ENCODE measurements at regions not wholly inside any gene's neighbourhood (a gene's known extent, or its start where the extent isn't known, plus 50 kb on each side); places are given as distances from the start of the nearest gene placed in this dataset.
"Not testable (repeated sequence)": the region's sequence is repeated elsewhere in the genome, so short reads cannot be mapped to it uniquely, and the experiment has no call there.

- H3K4me1 ChIP-seq (replicated peaks in 1 of 2), result no peaks in the 10 kb centered on the region
- no peak overlapping the region for H3K27ac ChIP-seq
- no peak overlapping the region for H3K4me3 ChIP-seq
- no peak for ATAC-seq (replicated peaks in 6 of 8)
- 44 to 100% (median 83%) methylated on average over 1 of the region's 1 CpG; no CpG with 5 or more reads in 3 of the 10 experiments for WGBS, 10 experiments
- in situ Hi-C loops (cut with MboI; ENCODE audit: low pct_unique_long_range_greater_than_20kb in 2 of 9, low sequenced_read_pairs in 9 of 9, unreplicated experiment in 9 of 9), result no loop called here
These were observed 178.2 kb downstream of the ENC1 start for GRCh38 chr5:74462356-74462755.

DNA sequence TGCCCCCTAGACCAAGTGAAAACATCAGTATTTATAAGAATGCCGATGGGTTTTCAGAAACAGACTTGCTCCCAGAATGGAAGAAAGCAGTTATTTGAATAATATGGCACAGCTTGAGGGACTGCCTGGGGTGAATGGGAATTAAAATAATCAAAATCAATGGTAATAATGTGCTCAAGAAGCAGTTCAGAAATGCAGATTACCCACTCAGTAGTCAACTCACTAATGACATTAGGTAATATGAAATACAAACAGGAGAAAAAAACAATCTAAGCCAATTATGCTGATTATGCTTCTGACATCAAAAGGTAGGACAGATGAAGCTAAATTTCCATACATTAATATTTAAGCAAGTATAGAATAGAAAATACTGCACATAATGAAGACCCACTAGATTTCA is 179.3 kb downstream of the ENC1 start:
- in situ Hi-C loops (cut with MboI; ENCODE audit: low pct_unique_long_range_greater_than_20kb in 2 of 9, low sequenced_read_pairs in 9 of 9, unreplicated experiment in 9 of 9), result no loop called here
- 20 to 100% (median 60%) methylated on average over 1 of the region's 1 CpG; no CpG with 5 or more reads in 3 of the 10 experiments for WGBS, 10 experiments
- no peak for ATAC-seq (replicated peaks in 6 of 8)
- no peaks in the 10 kb centered on the region for H3K4me1 ChIP-seq (replicated peaks in 1 of 2)
- H3K4me3 ChIP-seq, result no peak overlapping the region
- H3K27ac ChIP-seq, result no peak overlapping the region

- in situ Hi-C loops (cut with MboI; ENCODE audit: low pct_unique_long_range_greater_than_20kb in 2 of 9, low sequenced_read_pairs in 9 of 9, unreplicated experiment in 9 of 9), result no loop called here
- Histone ChIP-seq H3K4me1 (replicated peaks in 1 of 2) (no peaks in the 10 kb centered on the region), H3K27ac (no peak overlapping the region), H3K4me3 (no peak overlapping the region)
- 0 to 100% (median 100%) methylated on average over 1 to 3 of the region's 3 CpGs; no CpG with 5 or more reads in 2 of the 10 experiments for WGBS, 10 experiments
- ATAC-seq (replicated peaks in 6 of 8), result no peak
These were observed 179.8 kb downstream of the ENC1 start for GRCh38 chr5:74460694-74461093.

- no peaks in the 10 kb centered on the region for H3K4me1 ChIP-seq (replicated peaks in 1 of 2)
- in situ Hi-C loops (cut with MboI; ENCODE audit: low pct_unique_long_range_greater_than_20kb in 2 of 9, low sequenced_read_pairs in 9 of 9, unreplicated experiment in 9 of 9), result no loop called here
- H3K27ac ChIP-seq, result no peak overlapping the region
- H3K4me3 ChIP-seq, result no peak overlapping the region
- WGBS, 10 experiments, result 63 to 100% methylated on average over 1 of the region's 1 CpG; no CpG with 5 or more reads in 8 of the 10 experiments
- ATAC-seq (replicated peaks in 6 of 8), result no peak
These were observed 180.5 kb downstream of the ENC1 start for GRCh38 chr5:74459984-74460383.

DNA sequence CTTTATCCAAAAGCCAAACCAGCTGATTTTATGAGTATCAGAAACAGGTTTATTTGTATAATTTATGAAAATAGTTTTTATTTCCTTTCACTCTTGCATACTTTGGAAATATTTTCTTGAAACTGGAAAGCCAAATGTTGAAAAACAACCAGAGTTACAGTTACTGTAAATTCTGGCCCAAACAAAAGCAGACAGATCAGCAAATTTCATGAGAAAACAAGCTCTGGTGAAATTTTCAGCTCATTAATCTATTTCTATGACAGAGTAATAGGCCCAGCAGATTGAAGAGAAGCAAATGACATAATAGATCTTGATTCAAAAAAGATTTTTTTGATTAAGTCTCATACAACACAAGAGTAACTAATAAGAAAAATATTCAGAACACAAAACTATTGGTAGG is 182.7 kb downstream of the ENC1 start:
- in situ Hi-C loops (cut with MboI; ENCODE audit: low pct_unique_long_range_greater_than_20kb in 2 of 9, low sequenced_read_pairs in 9 of 9, unreplicated experiment in 9 of 9), result no loop called here
- no peak for ATAC-seq (replicated peaks in 6 of 8)
- Histone ChIP-seq H3K27ac (no peak overlapping the region), H3K4me1 (replicated peaks in 1 of 2) (no peaks in the 10 kb centered on the region), H3K4me3 (no peak overlapping the region)

DNA sequence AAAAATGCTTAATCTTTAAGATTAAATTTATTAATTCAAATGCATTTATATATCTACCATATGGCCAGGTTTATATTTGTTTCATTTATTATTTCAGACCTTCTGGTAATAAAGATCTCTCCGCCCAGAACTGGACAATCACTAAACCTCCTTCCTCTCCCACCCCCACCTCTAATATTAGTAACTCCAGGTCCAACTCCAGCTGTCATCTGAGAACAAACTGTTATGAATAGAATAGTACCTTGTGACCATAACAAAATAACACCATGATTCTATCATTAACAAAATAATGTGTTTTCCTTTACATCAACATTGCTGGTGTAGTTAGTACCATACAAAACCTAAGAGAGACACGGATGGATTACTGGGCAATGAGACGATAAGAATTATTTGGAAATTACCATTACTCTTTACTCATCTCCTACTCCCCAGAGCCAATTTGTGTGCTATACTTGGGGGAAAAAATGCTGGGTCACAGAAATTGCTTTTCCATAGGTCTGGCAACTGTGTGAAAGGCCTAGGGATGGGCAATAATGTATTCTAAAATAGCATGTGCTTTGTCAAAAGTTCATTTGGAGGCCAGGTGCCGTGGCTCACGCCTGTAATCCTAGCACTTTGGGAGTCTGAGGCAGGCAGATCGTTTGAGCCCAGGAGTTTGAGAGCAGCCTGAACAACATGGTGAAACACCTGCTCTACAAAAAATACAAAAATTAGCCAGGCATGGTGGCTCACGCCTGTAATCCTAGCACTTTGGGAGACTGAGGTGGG is 186.1 kb downstream of the ENC1 start:
- no peak overlapping the region for H3K27ac ChIP-seq
- WGBS, 10 experiments, result 55 to 100% (median 86%) methylated on average over 1 to 7 of the region's 7 CpGs
- in situ Hi-C loops (cut with MboI; ENCODE audit: low pct_unique_long_range_greater_than_20kb in 2 of 9, low sequenced_read_pairs in 9 of 9, unreplicated experiment in 9 of 9), result no loop called here

DNA sequence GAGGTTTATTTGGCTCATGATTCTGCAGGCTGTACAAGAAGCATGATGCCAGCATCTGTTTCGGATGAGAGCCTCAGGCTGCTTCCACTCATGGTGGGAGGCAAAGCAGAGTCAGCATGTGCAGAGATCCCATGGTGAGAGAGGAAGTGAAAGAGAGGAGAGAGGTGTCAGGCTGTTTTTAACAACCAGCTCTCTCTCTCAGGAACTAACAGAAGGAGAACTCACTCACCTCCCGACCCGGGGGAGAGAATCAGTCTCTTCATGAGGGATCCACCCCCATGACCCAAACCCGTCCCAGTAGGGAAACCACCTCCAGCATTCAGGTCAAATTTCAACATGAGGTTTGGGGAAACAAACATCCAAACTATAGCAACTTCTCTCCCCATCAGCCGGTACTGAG is 187.7 kb downstream of the ENC1 start:
- WGBS, 10 experiments, result 42 to 95% (median 83%) methylated on average over 1 to 4 of the region's 5 CpGs; no CpG with 5 or more reads in 1 of the 10 experiments
- Histone ChIP-seq H3K4me3 (no peak overlapping the region), H3K4me1 (replicated peaks in 1 of 2) (peaks cover 2 to 14% of the 10 kb centered on the region in 2 donors), H3K27ac (no peak overlapping the region)
- in situ Hi-C loops (cut with MboI; ENCODE audit: low pct_unique_long_range_greater_than_20kb in 2 of 9, low sequenced_read_pairs in 9 of 9, unreplicated experiment in 9 of 9), result no loop called here
- no peak for ATAC-seq (replicated peaks in 6 of 8)

More for the DNA sequence above, 186.1 kb downstream of the ENC1 start:
- peaks cover 2 to 11% of the 10 kb centered on the region in 2 donors for H3K4me1 ChIP-seq (replicated peaks in 1 of 2)
- no peak for ATAC-seq (replicated peaks in 6 of 8)
- no peak overlapping the region for H3K4me3 ChIP-seq

- H3K27ac ChIP-seq, result no peak overlapping the region
- peaks cover 2 to 14% of the 10 kb centered on the region in 2 donors for H3K4me1 ChIP-seq (replicated peaks in 1 of 2)
- peak in 5 of 8 experiments; percentile 53 to 87 (median 59) for ATAC-seq (replicated peaks in 6 of 8)
- WGBS, 10 experiments, result 33 to 83% (median 70%) methylated on average over 1 to 2 of the region's 2 CpGs; no CpG with 5 or more reads in 3 of the 10 experiments
- in situ Hi-C loops (cut with MboI; ENCODE audit: low pct_unique_long_range_greater_than_20kb in 2 of 9, low sequenced_read_pairs in 9 of 9, unreplicated experiment in 9 of 9), result no loop called here
- H3K4me3 ChIP-seq, result no peak overlapping the region
These were observed 190.4 kb downstream of the ENC1 start for GRCh38 chr5:74450095-74450494.

DNA sequence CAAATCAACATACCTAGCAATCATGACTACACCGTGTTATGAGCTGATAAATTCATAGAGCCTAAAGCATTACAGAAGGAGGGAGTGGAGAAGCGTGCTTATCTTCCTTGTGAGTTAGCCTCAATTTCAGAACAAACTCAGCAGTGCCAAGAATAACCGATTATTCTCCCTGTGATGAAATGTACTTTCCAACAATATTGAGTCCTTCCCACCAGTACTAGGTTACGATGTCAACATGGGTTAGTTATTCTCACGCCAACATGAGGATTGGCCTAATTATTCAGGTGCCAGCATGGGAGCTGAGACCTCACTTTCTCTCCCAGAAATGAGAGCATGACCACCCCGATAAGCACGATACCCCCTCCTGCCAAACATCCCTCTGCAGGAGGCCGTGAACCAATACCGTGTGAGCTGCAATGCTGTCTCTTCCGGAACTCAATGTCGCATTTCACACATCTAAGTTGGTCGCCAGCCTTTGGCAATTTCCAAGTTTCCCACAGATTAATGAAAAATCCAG is 193.7 kb downstream of the ENC1 start:
- Histone ChIP-seq H3K4me1 (replicated peaks in 1 of 2) (peaks cover 2 to 16% of the 10 kb centered on the region in 2 donors), H3K27ac (no peak overlapping the region), H3K4me3 (no peak overlapping the region)
- no peak for ATAC-seq (replicated peaks in 6 of 8)
- in situ Hi-C loops (cut with MboI; ENCODE audit: low pct_unique_long_range_greater_than_20kb in 2 of 9, low sequenced_read_pairs in 9 of 9, unreplicated experiment in 9 of 9), result no loop called here
- WGBS, 10 experiments, result 11 to 100% (median 64%) methylated on average over 3 to 10 of the region's 12 CpGs; no CpG with 5 or more reads in 3 of the 10 experiments

GRCh38 chr5:74442466-74442865 is 198.1 kb downstream of the ENC1 start:
- Histone ChIP-seq H3K4me3 (no peak overlapping the region), H3K27ac (no peak overlapping the region), H3K4me1 (replicated peaks in 1 of 2) (peaks cover 0 to 5% of the 10 kb centered on the region in 2 donors)
- ATAC-seq (replicated peaks in 6 of 8), result peak in 2 of 8 experiments; percentile 49 to 56
- in situ Hi-C loops (cut with MboI; ENCODE audit: low pct_unique_long_range_greater_than_20kb in 2 of 9, low sequenced_read_pairs in 9 of 9, unreplicated experiment in 9 of 9), result no loop called here
- 0 to 69% (median 33%) methylated on average over 1 to 3 of the region's 3 CpGs; no CpG with 5 or more reads in 5 of the 10 experiments for WGBS, 10 experiments

GRCh38 chr5:74441616-74442015 is 198.9 kb downstream of the ENC1 start:
- peak in 3 of 8 experiments; percentile 50 to 83 (median 78) for ATAC-seq (replicated peaks in 6 of 8)
- H3K27ac ChIP-seq, result no peak overlapping the region
- H3K4me1 ChIP-seq (replicated peaks in 1 of 2), result peaks cover 0 to 5% of the 10 kb centered on the region in 2 donors
- H3K4me3 ChIP-seq, result no peak overlapping the region
- 29 to 100% (median 68%) methylated on average over 1 to 4 of the region's 5 CpGs; no CpG with 5 or more reads in 2 of the 10 experiments for WGBS, 10 experiments
- in situ Hi-C loops (cut with MboI; ENCODE audit: low pct_unique_long_range_greater_than_20kb in 2 of 9, low sequenced_read_pairs in 9 of 9, unreplicated experiment in 9 of 9), result no loop called here

DNA sequence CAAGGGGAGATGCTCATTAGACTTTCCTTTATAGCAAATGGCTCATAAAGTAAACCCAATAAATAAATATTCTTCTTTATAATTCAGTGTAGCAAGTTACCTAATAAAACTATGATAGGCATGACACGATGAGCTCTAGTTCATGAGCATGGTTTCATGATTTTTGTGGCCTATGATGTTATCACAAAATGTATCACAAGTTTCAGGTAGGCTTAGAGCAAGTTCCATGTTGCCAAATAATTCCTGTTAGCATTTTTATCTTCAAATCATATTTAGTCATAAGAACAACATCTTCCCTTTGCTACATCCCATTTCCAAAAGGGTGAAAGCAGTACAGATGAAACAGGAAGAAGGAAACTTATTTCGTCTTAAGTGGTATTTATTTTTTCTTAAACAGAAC is 200.2 kb downstream of the ENC1 start:
- Histone ChIP-seq H3K4me1 (replicated peaks in 1 of 2) (peaks cover 0 to 5% of the 10 kb centered on the region in 2 donors), H3K27ac (no peak overlapping the region), H3K4me3 (no peak overlapping the region)
- ATAC-seq (replicated peaks in 6 of 8), result no peak
- in situ Hi-C loops (cut with MboI; ENCODE audit: low pct_unique_long_range_greater_than_20kb in 2 of 9, low sequenced_read_pairs in 9 of 9, unreplicated experiment in 9 of 9), result no loop called here
- 0 to 100% (median 76%) methylated on average over 1 to 2 of the region's 2 CpGs; no CpG with 5 or more reads in 1 of the 10 experiments for WGBS, 10 experiments

GRCh38 chr5:74437870-74438269 is 202.7 kb downstream of the ENC1 start:
- in situ Hi-C loops (cut with MboI; ENCODE audit: low pct_unique_long_range_greater_than_20kb in 2 of 9, low sequenced_read_pairs in 9 of 9, unreplicated experiment in 9 of 9); ATAC-seq (replicated peaks in 6 of 8); H3K27ac ChIP-seq; H3K4me3 ChIP-seq: not testable (repeated sequence)
- 14 to 80% (median 50%) methylated on average over 1 to 2 of the region's 2 CpGs; no CpG with 5 or more reads in 3 of the 10 experiments for WGBS, 10 experiments
- peaks cover 16 to 17% of the 10 kb centered on the region in 2 donors for H3K4me1 ChIP-seq (replicated peaks in 1 of 2)
